Duodenal mucosa (tissue), 2 donors: ENCODE measurements at regions not wholly inside any gene's neighbourhood (a gene's known extent, or its start where the extent isn't known, plus 50 kb on each side); places are given as distances from the start of the nearest gene placed in this dataset.

Source experiments
- H3K27ac ChIP-seq: one replicate; pipeline ENCODE4 v1.7.0; 2013; ENCODE audit warnings: low read depth, low read length
- H3K27me3 ChIP-seq, 2 donors: one replicate each; pipeline ENCODE4 v1.7.0; 2013; ENCODE audit warnings: low read length in 2 of 2, control low read depth in 1 of 2; ENCODE audit not compliant: insufficient read depth in 2 of 2, control insufficient read depth in 1 of 2
- H3K36me3 ChIP-seq, 2 donors: one replicate each; pipeline ENCODE4 v1.7.0; 2013; ENCODE audit warnings: low read length in 2 of 2, control low read depth in 1 of 2; ENCODE audit not compliant: insufficient read depth in 2 of 2, control insufficient read depth in 1 of 2
- H3K4me1 ChIP-seq, 2 donors: one replicate each; pipeline ENCODE4 v1.7.0; 2013; ENCODE audit warnings: low read length in 2 of 2, control low read depth in 1 of 2; ENCODE audit not compliant: insufficient read depth in 2 of 2, control insufficient read depth in 1 of 2
- H3K4me3 ChIP-seq, 2 donors: one replicate each; pipeline ENCODE4 v1.7.0; 2013; ENCODE audit warnings: low read length in 2 of 2, low read depth in 1 of 2
- H3K9ac ChIP-seq, 2 donors: one replicate each; pipeline ENCODE4 v1.7.0; 2013; ENCODE audit warnings: low read length in 2 of 2, low read depth in 1 of 2
- H3K9me3 ChIP-seq, 2 donors: one replicate each; pipeline ENCODE4 v1.7.0; 2013; ENCODE audit warnings: low read length in 2 of 2, control low read depth in 1 of 2; ENCODE audit not compliant: control insufficient read depth in 1 of 2

DNA sequence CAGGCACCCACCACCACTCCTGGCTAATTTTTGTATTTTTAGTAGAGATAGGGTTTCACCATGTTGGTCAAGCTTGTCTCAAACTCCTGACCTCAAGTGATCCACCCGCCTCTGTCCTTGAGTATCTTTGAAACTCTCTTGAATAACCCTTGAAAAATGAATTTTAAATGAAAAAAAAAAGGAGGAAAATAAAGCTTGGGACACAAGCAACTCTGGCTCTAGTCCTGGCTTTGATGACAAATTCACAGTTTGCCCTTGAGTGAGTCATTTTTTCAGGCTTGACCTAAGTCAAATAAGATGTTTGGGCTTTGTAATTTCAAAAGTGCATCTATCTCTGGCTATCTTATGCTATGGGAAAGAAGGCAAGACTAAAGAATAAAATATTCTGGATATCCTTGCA, 79.0 kb upstream of the TRIB2 start:
- Histone ChIP-seq H3K27ac (no peak overlapping the region), H3K36me3 (no peaks in the 10 kb centered on the region), H3K9ac (no peak overlapping the region), H3K4me3 (no peak overlapping the region), H3K27me3 (no peaks in the 10 kb centered on the region), H3K4me1 (no peaks in the 10 kb centered on the region), H3K9me3 (no peaks in the 10 kb centered on the region)

DNA sequence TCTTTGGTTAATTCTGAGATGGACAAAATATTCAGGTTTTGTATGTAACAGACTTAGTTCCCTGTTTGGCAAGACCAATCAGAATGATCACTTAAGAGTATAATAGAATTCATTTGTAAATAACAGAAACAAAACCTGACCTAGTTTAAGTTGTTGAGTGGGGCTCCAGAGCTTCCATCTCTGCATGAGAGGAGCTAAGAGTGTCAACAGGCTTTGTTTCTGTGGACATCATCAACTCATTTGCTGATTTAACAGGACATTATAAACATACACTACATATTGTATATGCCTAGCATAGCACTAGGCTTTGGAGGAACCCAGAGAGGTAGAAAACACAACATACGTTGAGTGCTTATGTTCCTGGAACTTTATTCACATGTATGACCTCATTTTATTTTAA, 75.3 kb upstream of the TRIB2 start:
- Histone ChIP-seq H3K9me3 (no peaks in the 10 kb centered on the region), H3K27ac (no peak overlapping the region), H3K27me3 (no peaks in the 10 kb centered on the region), H3K36me3 (no peaks in the 10 kb centered on the region), H3K9ac (no peak overlapping the region), H3K4me3 (no peak overlapping the region), H3K4me1 (no peaks in the 10 kb centered on the region)

DNA sequence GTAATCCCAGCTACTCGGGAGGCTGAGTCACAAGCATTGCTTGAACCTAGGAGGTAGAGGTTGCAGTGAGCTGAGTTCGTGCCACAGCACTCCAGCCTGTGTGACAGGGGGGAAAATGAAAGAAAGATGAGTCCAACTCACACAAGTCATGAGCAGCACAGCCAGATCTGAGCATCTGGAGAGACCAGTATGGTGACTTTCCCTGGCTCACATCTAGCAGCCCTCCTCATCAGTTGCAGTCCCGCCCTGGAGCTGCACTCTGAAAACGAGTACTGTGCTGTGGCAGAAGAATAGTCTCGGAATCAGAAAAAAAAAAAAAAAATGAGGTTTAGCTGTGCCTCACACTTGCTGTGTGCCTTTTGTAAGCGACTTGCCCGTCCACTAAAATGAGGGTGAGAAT, 74.4 kb upstream of the TRIB2 start:
- H3K9me3 ChIP-seq: no peaks in the 10 kb centered on the region
- no peaks in the 10 kb centered on the region for H3K4me1 ChIP-seq
- no peak overlapping the region for H3K9ac ChIP-seq
- no peaks in the 10 kb centered on the region for H3K36me3 ChIP-seq
- H3K27me3 ChIP-seq: no peaks in the 10 kb centered on the region
- no peak overlapping the region for H3K4me3 ChIP-seq
- H3K27ac ChIP-seq: no peak overlapping the region

DNA sequence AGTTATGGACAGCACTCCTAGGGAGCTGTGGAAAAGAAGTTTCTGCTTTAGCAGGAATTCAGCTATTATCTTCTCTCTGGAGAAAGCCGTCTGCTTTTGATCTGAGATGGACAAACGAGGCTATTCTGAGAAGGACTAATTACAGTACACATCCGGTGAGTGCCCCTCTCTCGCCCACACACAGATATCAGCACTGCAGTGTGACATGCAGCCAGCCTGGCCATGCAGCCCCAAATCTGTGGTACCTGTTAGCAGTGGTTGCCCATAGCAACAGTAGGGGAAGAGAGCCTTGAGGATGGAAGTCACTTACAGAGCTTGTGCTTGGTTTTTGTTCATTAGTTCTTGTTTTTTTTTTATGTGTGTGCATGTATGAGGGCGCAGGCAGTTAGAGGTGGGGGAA, 73.9 kb upstream of the TRIB2 start:
- H3K4me3 ChIP-seq: no peak overlapping the region
- no peaks in the 10 kb centered on the region for H3K27me3 ChIP-seq
- no peaks in the 10 kb centered on the region for H3K4me1 ChIP-seq
- H3K9ac ChIP-seq: no peak overlapping the region
- no peaks in the 10 kb centered on the region for H3K36me3 ChIP-seq
- H3K27ac ChIP-seq: no peak overlapping the region
- H3K9me3 ChIP-seq: no peaks in the 10 kb centered on the region

DNA sequence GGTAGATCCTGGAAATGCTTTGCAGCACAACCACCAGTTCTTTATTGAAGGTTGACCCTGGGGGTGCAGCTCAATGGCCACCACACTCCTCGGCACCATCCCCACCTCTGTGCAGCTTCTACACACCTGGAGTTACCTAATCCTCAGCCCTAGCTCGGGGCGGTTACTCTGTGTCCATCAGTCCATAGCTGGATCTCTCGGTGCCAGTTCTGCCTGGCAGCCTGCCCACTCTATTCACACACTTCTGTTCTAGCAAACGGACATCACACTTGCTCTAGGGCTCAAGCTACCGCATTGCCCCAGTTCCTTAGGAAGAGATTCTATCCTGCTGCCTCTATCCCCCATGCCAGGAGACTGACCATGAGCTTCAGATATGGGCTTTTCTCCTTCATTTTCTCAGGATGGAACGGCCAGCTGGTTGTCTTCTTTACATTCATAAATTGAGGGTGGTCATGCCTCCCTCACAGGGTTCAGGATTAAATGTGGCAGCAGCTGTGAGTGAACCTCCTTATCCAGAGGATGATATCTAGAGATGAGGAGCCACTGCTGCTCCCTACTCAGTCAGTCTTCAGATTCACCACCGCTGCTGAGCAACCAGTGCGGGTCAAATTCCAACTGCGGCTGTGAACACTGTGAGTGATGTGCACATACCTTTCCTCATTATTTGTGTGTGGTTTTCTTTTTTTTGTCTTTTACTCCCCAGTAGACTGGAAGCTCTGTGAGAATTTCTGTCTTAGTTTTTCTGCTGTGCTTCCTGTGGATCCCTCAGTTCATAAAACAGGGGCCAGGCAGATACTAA, 66.9 kb upstream of the TRIB2 start:
- Histone ChIP-seq H3K27ac (no peak overlapping the region), H3K4me1 (no peaks in the 10 kb centered on the region), H3K36me3 (no peaks in the 10 kb centered on the region), H3K4me3 (no peak overlapping the region), H3K9ac (no peak overlapping the region), H3K9me3 (no peaks in the 10 kb centered on the region), H3K27me3 (no peaks in the 10 kb centered on the region)

DNA sequence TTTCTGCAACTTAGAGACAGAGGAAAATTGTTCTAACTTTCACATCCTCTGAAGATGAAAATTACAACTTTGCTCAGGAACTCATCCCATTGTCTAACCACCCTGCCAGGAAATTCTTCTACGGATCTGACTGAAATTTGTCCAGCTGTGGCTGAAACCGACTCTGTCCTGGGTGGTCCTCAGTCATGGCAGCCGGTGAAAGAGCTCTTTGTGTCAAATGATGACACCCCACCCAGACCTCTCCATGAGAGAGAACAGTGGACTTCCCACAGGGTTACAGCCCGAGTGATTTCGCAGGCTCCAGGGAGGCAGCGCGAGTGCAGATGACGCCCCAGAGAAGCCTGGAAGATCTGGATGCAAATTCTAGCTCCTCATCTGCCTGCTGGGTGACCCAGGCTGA, 65.1 kb upstream of the TRIB2 start:
- H3K27ac ChIP-seq: no peak overlapping the region
- no peak overlapping the region for H3K4me3 ChIP-seq
- no peaks in the 10 kb centered on the region for H3K27me3 ChIP-seq
- H3K9me3 ChIP-seq: no peaks in the 10 kb centered on the region
- no peaks in the 10 kb centered on the region for H3K36me3 ChIP-seq
- H3K9ac ChIP-seq: no peak overlapping the region
- H3K4me1 ChIP-seq: no peaks in the 10 kb centered on the region

DNA sequence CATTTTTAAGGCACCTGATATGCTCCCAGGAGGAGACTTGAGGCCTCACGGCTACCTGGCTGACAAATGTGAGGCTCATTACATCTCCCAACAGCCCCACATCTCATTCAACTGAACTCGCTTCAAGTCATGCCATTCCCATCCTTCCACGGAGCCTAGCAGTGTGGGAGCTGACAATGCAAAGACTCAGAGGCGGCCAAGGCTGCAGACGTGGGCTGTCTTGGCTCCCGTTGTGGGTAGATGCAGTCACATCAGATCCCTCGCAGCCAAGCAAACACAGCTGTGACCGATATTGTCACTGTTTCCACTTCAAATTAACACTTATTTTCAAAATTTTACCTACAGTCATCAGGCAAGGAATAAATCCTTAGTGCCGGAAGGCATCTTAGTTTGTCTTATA, 64.0 kb upstream of the TRIB2 start:
- Histone ChIP-seq H3K9me3 (no peaks in the 10 kb centered on the region), H3K27me3 (no peaks in the 10 kb centered on the region), H3K9ac (no peak overlapping the region), H3K36me3 (no peaks in the 10 kb centered on the region), H3K4me1 (no peaks in the 10 kb centered on the region), H3K4me3 (no peak overlapping the region), H3K27ac (no peak overlapping the region)

DNA sequence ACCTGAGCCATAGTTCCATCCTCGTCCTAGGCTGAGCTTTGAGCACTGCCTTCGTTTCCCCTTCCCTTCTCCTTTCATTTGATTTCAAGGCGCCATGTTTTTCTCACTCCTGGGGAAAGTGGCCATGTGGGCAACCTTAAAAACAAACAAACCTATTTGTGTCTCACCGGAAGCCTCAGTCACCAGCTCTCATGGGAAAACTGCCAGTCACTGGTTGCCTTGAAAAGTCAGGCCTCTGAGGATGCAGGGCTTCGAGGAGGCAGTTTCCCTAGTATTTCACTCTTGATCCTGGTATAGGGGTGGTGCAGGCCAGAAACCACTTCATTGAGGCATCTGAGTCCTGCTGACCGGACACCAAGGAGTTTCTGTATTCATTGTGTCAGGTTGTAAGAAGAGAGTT, 59.2 kb upstream of the TRIB2 start:
- H3K36me3 ChIP-seq: no peaks in the 10 kb centered on the region
- H3K9me3 ChIP-seq: no peaks in the 10 kb centered on the region
- H3K9ac ChIP-seq: no peak overlapping the region
- H3K27me3 ChIP-seq: no peaks in the 10 kb centered on the region
- no peak overlapping the region for H3K4me3 ChIP-seq
- H3K4me1 ChIP-seq: no peaks in the 10 kb centered on the region
- H3K27ac ChIP-seq: no peak overlapping the region

DNA sequence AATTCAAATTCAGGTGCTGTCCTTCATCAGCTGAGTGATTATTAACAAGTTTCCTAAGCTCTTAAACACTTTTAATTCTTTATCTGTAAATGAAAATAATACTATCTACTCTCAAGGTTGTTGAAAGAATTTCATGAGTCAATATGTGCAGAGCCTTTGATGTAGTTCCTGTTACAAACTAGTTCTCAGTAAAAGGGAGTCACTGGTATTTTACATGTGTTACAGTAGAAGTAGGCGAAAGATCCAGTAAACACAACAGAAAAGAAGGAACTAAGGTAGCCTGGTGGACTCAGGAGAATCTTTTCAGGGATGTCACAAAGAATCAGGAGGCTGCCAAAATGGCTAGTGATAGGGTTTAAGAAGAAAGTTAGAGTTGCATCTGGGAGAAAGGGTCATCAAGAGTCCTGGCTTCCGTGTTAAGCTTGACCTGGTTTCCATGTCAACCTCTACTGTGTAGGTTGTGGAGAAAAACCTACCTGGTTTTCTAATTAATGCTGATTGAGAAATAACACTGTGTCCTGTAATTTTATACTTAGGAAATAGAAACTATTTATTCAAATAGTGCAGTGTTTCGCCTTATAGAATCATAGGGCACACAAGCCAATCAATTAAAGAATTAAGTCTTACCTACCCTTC, 58.3 kb upstream of the TRIB2 start:
- no peak overlapping the region for H3K9ac ChIP-seq

DNA sequence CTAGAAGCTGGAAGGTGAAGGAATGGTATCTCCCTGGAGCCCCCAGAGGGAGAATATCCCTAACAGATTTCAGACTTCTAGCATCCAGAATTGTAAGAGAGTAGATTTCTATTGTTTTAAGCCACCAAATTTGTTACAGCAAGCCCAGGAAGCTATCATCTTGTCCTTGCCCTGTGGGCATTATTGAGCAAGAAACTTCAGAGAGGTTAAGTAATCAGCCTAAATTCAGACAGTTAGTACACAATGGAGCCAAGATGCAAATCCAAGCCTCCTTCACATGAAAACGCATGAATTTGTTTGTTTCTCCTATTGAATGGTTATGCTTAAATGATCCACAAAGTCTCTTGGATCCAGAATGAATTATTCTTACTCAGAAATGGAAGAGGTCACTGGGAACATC, 55.2 kb upstream of the TRIB2 start:
- Histone ChIP-seq H3K4me3 (no peak overlapping the region), H3K9ac (no peak overlapping the region), H3K4me1 (no peaks in the 10 kb centered on the region), H3K9me3 (peaks cover 1 to 5% of the 10 kb centered on the region in 2 donors), H3K36me3 (no peaks in the 10 kb centered on the region), H3K27me3 (no peaks in the 10 kb centered on the region), H3K27ac (no peak overlapping the region)

More for the DNA sequence above, 58.3 kb upstream of the TRIB2 start:
- Histone ChIP-seq H3K27me3 (no peaks in the 10 kb centered on the region), H3K27ac (no peak overlapping the region), H3K4me3 (no peak overlapping the region), H3K9me3 (no peaks in the 10 kb centered on the region), H3K36me3 (no peaks in the 10 kb centered on the region), H3K4me1 (no peaks in the 10 kb centered on the region)
